DND-41 (cell line): ENCODE measurements at regions not wholly inside any gene's neighbourhood (a gene's known extent, or its start where the extent isn't known, plus 50 kb on each side); places are given as distances from the start of the nearest gene placed in this dataset.

Experiments
- ATAC-seq: fragments of 200-7000 bp; cut with Tn5 transposase; 3 replicates; pipeline ENCODE4 v1.9.1; 2021; ENCODE audit warnings: low read depth; ENCODE audit not compliant: insufficient read depth
- DNase-seq: peaks from one replicate; pipeline ENCODE4 v3.0.0-alpha.2; 2020
- H2AFZ ChIP-seq: 2 replicates; pipeline ENCODE4 v1.6.0; 2012; ENCODE audit warnings: low read depth, low read length
- H3K27ac ChIP-seq: 2 replicates; pipeline ENCODE4 v1.5.1; 2012; ENCODE audit warnings: low read length, inconsistent platforms
- H3K27me3 ChIP-seq: fragments of 200-600 bp; sonication (generic); 2 replicates; pipeline ENCODE4 v1.6.0; 2012; ENCODE audit warnings: low read length, mild to moderate bottlenecking, inconsistent platforms; ENCODE audit not compliant: insufficient read depth, poor library complexity
- H3K36me3 ChIP-seq: 2 replicates; pipeline ENCODE4 v1.5.1; 2012; ENCODE audit warnings: low read length, inconsistent platforms; ENCODE audit not compliant: insufficient read depth
- H3K4me1 ChIP-seq: 2 replicates; pipeline ENCODE4 v1.5.1; 2012; ENCODE audit warnings: mild to moderate bottlenecking, low read length; ENCODE audit not compliant: insufficient read depth
- H3K4me2 ChIP-seq: 2 replicates; pipeline ENCODE4 v1.6.0; 2012; ENCODE audit warnings: mild to moderate bottlenecking, moderate library complexity, low read length, inconsistent platforms; ENCODE audit not compliant: insufficient read depth
- H3K4me3 ChIP-seq, 2 experiments: fragments of 200-600 bp in 1 of 2; shearing (Covaris generic) in 1 of 2; 2 replicates each; pipeline ENCODE4 v1.5.1; 2012 to 2016; ENCODE audit warnings: inconsistent platforms in 2 of 2, low read length in 2 of 2, mild to moderate bottlenecking in 2 of 2, low read depth in 1 of 2, moderate library complexity in 1 of 2
- H3K79me2 ChIP-seq: 2 replicates; pipeline ENCODE4 v1.6.0; 2012; ENCODE audit warnings: low read length, inconsistent platforms; ENCODE audit not compliant: insufficient read depth
- H3K9ac ChIP-seq: 2 replicates; pipeline ENCODE4 v1.6.0; 2012; ENCODE audit warnings: low read depth, mild to moderate bottlenecking, inconsistent platforms, low read length, moderate library complexity
- H3K9me3 ChIP-seq: 2 replicates; pipeline ENCODE4 v1.5.1; 2012; ENCODE audit warnings: low read length, moderate library complexity, mild to moderate bottlenecking, inconsistent platforms; ENCODE audit not compliant: insufficient read depth, severe bottlenecking
- H4K20me1 ChIP-seq: 2 replicates; pipeline ENCODE4 v1.6.0; 2012; ENCODE audit warnings: low read length; ENCODE audit not compliant: insufficient read depth
- CTCF ChIP-seq: IDR thresholded peaks from 2 replicates; pipeline ENCODE4 v1.5.1; 2012; ENCODE audit warnings: borderline replicate concordance, low read length, moderate library complexity, mild to moderate bottlenecking; ENCODE audit not compliant: poor library complexity, severe bottlenecking; ENCODE audit errors: extremely low read depth
- EZH2 ChIP-seq: IDR thresholded peaks from 3 replicates; pipeline ENCODE4 v1.6.1; 2012; ENCODE audit warnings: borderline replicate concordance, low read depth, mild to moderate bottlenecking, moderate library complexity, low read length, inconsistent platforms; ENCODE audit not compliant: severe bottlenecking

DNA sequence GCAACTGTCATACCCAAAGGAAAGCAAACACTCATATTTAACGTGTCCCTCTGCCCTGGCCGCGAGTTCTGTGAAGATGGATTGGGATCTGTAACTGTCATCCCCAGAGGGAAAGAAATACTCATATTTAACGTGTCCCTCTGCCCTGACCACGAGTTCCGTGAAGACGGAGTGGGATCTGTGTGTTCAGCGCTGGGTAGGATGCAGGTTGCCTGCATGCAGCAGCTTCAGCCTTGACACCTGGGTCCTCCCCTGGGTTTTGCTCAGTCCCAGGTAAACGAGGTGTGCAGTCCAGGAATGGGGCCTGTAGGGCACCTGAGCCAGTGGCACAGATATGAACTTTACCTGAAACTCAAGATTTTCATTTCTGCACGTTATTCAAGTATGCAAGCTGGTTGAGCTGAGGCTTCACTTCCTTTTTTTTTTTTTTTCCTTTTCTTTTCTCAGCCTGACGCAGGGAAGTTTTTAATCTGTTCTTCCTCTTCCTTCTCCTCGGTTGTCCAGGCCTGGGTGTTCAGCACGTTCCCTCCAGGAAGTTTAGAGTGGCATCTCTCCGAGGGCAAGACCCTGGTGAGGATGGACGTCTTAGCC is 159.0 kb upstream of the SHH start:
- no peak overlapping the region for H3K4me3 ChIP-seq
- DNase-seq: no peak
- H3K27ac ChIP-seq: no peak overlapping the region
- TF ChIP-seq EZH2 (no peak), CTCF (no peak)
- no peaks in the 10 kb centered on the region for H4K20me1 ChIP-seq
- no peak overlapping the region; the same call in 1 of the 2 replicates for H2AFZ ChIP-seq
- no peak overlapping the region for H3K4me2 ChIP-seq
- ATAC-seq: no peak
- H3K36me3 ChIP-seq: no peaks in the 10 kb centered on the region
- no peak overlapping the region for H3K9ac ChIP-seq
- peaks cover 5% of the 10 kb centered on the region for H3K27me3 ChIP-seq
- no peaks in the 10 kb centered on the region for H3K9me3 ChIP-seq
- H3K4me1 ChIP-seq: no peaks in the 10 kb centered on the region
- H3K79me2 ChIP-seq: no peaks in the 10 kb centered on the region

DNA sequence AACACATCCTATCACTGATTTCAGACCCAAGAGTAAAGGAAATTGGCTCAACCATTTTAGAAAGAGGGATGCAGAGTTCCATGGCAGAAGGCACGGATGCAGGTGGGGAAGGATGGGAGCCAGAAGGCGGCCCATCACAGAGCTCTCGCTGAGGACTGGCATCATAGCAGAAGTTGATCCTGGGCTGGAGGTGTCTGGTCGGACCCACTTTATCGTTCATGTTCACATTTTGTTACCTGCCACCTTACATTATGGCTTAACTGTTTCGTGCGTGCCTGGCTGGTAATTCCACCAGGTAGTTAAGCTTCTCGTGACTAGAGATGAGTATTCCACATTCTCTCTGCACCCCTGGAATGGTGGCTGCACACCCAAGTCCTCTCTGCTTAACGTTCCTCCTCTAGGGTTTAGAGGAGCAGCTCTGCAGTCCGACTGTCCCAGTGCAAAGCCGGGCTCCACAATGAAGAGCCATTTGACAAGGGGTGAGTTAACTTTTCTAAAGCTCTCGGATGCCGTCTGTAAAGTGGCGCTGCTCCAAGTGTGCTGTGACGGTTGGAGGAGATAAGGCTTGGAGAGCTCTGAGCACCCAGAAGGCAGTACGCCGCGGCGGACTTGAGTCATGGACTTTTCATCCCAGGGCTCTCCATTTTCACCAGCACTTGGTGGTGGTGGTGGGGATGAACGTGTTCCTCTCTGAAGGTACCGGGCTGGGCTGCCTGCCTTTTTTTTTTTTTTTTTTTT is 157.1 kb upstream of the SHH start:
- no peak overlapping the region for H3K4me3 ChIP-seq
- H4K20me1 ChIP-seq: no peaks in the 10 kb centered on the region
- H3K9ac ChIP-seq: no peak overlapping the region
- H2AFZ ChIP-seq: no peak overlapping the region
- no peaks in the 10 kb centered on the region for H3K4me1 ChIP-seq
- no peaks in the 10 kb centered on the region for H3K9me3 ChIP-seq
- no peaks in the 10 kb centered on the region for H3K79me2 ChIP-seq
- TF ChIP-seq CTCF: no peak
- no peak for TF ChIP-seq EZH2
- ATAC-seq (no peak), DNase-seq (no peak)
- H3K4me2 ChIP-seq: no peak overlapping the region
- H3K36me3 ChIP-seq: no peaks in the 10 kb centered on the region
- peaks cover 5% of the 10 kb centered on the region for H3K27me3 ChIP-seq
- H3K27ac ChIP-seq: no peak overlapping the region

DNA sequence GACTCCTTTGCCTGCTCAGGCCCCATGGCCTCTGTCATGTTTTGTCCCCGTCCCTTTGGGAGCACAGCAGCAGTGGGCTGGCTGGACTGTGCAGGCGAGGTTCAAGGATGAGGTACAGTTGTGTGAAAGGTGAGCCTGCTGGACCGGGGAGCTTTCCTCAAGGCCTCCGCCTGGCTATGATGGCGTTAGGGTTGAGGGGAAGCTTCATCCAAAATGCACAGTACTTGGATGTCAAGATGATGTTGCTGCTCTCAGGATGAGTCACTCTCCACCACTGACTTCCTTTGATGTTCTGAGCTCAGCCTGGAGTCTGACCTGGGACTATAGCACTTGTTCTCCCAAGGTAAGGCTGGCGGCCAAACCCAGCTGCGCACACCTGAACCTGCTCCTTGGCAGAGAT is 152.7 kb upstream of the SHH start:
- H3K36me3 ChIP-seq: no peaks in the 10 kb centered on the region
- peaks cover 5% of the 10 kb centered on the region for H3K27me3 ChIP-seq
- TF ChIP-seq CTCF: no peak
- H3K4me1 ChIP-seq: no peaks in the 10 kb centered on the region
- DNase-seq (no peak), ATAC-seq (no peak)
- H3K9me3 ChIP-seq: no peaks in the 10 kb centered on the region
- H2AFZ ChIP-seq: no peak overlapping the region
- no peaks in the 10 kb centered on the region for H3K79me2 ChIP-seq
- H3K4me3 ChIP-seq: no peak overlapping the region
- H3K4me2 ChIP-seq: no peak overlapping the region
- H3K27ac ChIP-seq: no peak overlapping the region
- H4K20me1 ChIP-seq: no peaks in the 10 kb centered on the region
- no peak overlapping the region for H3K9ac ChIP-seq
